BE2C (cell line): ENCODE measurements at regions not wholly inside any gene's neighbourhood (a gene's known extent, or its start where the extent isn't known, plus 50 kb on each side); places are given as distances from the start of the nearest gene placed in this dataset.

Source experiments
- DNase-seq: peaks from one replicate; pipeline ENCODE4 v3.0.0-alpha.2; 2020
- H3K27me3 ChIP-seq: fragments of 250-450 bp; sonication (Bioruptor Pico); 2 replicates; pipeline ENCODE4 v1.5.1; 2020; ENCODE audit warnings: mild to moderate bottlenecking
- H3K36me3 ChIP-seq: fragments of 250-450 bp; sonication (Bioruptor Pico); 2 replicates; pipeline ENCODE4 v1.5.1; 2020; ENCODE audit warnings: mild to moderate bottlenecking
- H3K4me1 ChIP-seq: fragments of 250-450 bp; sonication (Bioruptor Pico); 2 replicates; pipeline ENCODE4 v1.5.1; 2020
- H3K4me3 ChIP-seq: 2 replicates; pipeline ENCODE4 v1.5.1; 2011; ENCODE audit warnings: low read depth, low read length
- H3K9me3 ChIP-seq: fragments of 250-450 bp; sonication (Bioruptor Pico); 2 replicates; pipeline ENCODE4 v1.5.1; 2020
- TF ChIP-seq, protein P1 (sequence below): IDR thresholded peaks from 2 replicates; pipeline ENCODE4 v1.5.1; 2012; ENCODE audit warnings: mild to moderate bottlenecking, low read depth, low read length

DNA sequence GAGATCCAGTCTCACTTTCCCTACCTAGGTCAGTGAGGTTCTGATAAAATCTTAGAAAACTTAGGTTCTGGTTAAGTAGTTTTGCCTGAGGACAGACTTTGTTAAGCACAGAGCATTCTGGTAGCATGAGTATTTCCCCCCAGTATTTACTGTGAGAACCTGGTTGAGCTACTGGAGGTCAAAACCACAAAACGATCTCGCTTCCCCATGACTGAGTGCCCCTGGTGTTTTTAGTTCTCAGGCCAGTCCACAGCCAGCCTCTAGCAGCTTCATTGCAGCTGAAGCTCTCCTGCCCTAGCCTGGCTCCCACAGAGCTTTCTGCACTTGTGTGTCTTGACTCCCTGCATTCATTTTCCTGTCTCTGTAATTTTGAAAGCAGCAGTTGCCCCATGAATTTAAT, 1138.2 kb downstream of the UQCRFS1 start:
- no peak for DNase-seq
- H3K36me3 ChIP-seq: no peaks in the 10 kb centered on the region
- TF ChIP-seq, protein P1, sequence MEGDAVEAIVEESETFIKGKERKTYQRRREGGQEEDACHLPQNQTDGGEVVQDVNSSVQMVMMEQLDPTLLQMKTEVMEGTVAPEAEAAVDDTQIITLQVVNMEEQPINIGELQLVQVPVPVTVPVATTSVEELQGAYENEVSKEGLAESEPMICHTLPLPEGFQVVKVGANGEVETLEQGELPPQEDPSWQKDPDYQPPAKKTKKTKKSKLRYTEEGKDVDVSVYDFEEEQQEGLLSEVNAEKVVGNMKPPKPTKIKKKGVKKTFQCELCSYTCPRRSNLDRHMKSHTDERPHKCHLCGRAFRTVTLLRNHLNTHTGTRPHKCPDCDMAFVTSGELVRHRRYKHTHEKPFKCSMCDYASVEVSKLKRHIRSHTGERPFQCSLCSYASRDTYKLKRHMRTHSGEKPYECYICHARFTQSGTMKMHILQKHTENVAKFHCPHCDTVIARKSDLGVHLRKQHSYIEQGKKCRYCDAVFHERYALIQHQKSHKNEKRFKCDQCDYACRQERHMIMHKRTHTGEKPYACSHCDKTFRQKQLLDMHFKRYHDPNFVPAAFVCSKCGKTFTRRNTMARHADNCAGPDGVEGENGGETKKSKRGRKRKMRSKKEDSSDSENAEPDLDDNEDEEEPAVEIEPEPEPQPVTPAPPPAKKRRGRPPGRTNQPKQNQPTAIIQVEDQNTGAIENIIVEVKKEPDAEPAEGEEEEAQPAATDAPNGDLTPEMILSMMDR: no peak
- H3K4me3 ChIP-seq: no peak overlapping the region
- no peaks in the 10 kb centered on the region for H3K4me1 ChIP-seq
- H3K27me3 ChIP-seq: no peaks in the 10 kb centered on the region
- H3K9me3 ChIP-seq: no peaks in the 10 kb centered on the region; the same call in none of the 2 replicates

DNA sequence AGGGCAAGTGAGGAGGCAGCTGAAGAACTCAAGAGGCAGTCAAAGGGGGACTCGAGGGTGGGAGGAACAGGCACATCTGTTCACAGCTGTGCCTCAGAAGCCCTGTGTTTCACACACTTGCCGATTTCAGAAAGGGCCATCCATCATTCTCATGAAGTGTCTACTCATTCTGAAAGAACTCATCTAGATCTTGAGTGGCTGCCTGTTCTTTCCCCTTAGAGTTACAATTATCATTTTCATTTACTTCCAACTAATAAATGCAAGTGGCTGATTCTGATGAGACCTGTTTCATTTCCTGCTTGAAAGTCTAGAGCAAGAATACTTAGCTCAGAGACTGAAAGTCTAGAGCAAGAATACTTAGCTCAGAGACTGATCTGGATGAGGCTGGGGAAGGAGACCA, 1145.1 kb downstream of the UQCRFS1 start:
- TF ChIP-seq, protein P1: no peak
- DNase-seq: no peak
- H3K4me1 ChIP-seq: no peaks in the 10 kb centered on the region
- no peak overlapping the region for H3K4me3 ChIP-seq
- H3K36me3 ChIP-seq: no peaks in the 10 kb centered on the region
- H3K9me3 ChIP-seq: no peaks in the 10 kb centered on the region; the same call in 1 of the 2 replicates
- H3K27me3 ChIP-seq: no peaks in the 10 kb centered on the region

DNA sequence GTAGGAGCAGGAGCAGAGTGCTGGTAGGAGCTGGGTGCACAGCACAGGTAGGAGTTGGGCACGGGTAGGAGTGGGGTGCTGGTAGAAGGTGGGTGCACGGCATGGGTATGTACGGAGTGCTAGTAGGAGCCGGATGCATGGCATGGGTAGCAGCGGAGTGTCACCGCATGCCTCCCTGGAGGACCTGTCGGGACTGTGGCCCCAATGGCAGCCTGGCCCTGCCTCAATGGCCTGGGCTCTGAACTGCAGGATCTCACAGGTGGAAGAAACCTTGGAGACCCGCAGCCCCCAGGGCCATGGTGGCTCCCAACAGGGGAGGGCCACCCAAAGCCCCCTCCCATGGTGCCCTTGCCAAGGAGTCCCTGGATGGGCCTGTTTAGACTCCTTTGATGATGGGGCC, 1146.0 kb downstream of the UQCRFS1 start:
- Histone ChIP-seq H3K36me3 (no peaks in the 10 kb centered on the region), H3K27me3 (no peaks in the 10 kb centered on the region), H3K9me3 (peaks cover 2% of the 10 kb centered on the region), H3K4me1 (no peaks in the 10 kb centered on the region), H3K4me3 (no peak overlapping the region)
- no peak for DNase-seq
- TF ChIP-seq, protein P1: no peak

DNA sequence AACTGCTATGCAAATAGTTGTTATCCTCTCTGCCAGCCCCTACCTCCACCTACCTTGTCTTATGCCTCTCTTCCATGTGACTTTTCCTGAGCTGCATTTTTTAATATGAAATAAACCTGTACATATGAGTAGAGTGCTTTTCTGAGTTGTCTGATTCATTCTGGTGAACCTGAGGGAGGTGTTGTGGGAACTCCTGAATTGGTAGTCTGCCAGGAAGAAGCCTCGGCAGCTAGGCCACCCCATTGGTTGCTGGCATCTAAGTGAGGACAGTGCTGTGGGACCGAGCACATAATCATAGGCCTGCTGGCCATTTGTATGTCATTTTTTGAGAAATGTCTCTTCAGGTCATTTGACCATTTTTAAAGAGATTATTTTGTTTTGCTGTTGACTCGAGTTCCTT, 1146.8 kb downstream of the UQCRFS1 start:
- no peaks in the 10 kb centered on the region for H3K36me3 ChIP-seq
- peaks cover 8% of the 10 kb centered on the region for H3K9me3 ChIP-seq
- DNase-seq: no peak
- no peak overlapping the region for H3K4me3 ChIP-seq
- no peaks in the 10 kb centered on the region for H3K4me1 ChIP-seq
- no peaks in the 10 kb centered on the region for H3K27me3 ChIP-seq
- TF ChIP-seq, protein P1: no peak

DNA sequence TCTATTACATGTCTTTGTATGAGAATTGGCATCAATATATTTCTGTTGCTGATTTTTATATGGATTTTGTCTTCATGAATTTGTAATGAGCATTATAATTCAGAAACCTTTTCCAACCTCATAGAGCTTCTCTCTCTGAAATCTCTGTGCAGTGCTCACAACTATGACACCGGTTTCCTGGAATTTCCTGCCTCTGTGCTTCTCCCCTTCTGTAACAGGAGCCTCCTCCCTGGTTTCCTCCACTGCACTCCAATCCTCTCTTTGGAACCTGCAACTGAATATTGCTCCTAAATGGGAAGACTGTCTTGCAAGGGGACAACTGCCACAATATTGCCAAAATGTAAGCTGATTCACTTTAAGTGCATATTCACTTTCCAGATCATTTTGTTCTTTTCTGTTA, 1147.9 kb downstream of the UQCRFS1 start:
- no peaks in the 10 kb centered on the region for H3K4me1 ChIP-seq
- no peak overlapping the region for H3K4me3 ChIP-seq
- peaks cover 8% of the 10 kb centered on the region for H3K9me3 ChIP-seq
- TF ChIP-seq, protein P1: no peak
- H3K27me3 ChIP-seq: no peaks in the 10 kb centered on the region
- DNase-seq: no peak
- H3K36me3 ChIP-seq: no peaks in the 10 kb centered on the region

DNA sequence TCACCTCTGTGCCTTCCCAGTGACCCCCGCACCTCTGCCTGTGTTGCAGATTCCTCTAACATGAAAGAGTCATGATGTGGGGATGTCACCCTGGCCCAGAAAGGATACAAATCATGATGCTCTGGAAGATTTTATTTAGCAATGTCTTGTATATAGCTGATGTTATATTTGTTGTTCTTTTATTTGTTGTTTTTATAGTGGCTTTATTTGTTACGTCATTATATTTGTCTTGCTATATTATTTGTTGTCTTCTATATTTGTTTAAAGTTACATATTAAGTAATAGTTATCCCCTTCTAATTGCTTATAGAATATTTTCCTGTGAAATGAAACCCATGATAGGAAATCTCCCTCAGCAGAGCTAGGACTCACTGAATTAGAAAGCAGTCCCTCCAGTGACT, 1149.2 kb downstream of the UQCRFS1 start:
- Histone ChIP-seq H3K27me3 (no peaks in the 10 kb centered on the region), H3K9me3 (peaks cover 8% of the 10 kb centered on the region), H3K4me1 (no peaks in the 10 kb centered on the region), H3K4me3 (no peak overlapping the region), H3K36me3 (no peaks in the 10 kb centered on the region)
- DNase-seq: no peak
- TF ChIP-seq, protein P1: no peak
